ENCODE measurements at regions not wholly inside any gene's neighbourhood (a gene's known extent, or its start where the extent isn't known, plus 50 kb on each side); places are given as distances from the start of the nearest gene placed in this dataset.

GRCh38 chr7:136167991-136168390 is 190.8 kb upstream of the MTPN start:
- no peak overlapping the region for H3K27ac ChIP-seq (ENCODE audit: low read length)
- H3K4me3 ChIP-seq (ENCODE audit: low read length), result no peak overlapping the region
- H3K9me3 ChIP-seq (ENCODE audit: control insufficient read depth, low read depth, low read length), result no peaks in the 10 kb centered on the region
- no peaks in the 10 kb centered on the region for H3K36me3 ChIP-seq (ENCODE audit: control insufficient read depth, low read depth, low read length)
- no peaks in the 10 kb centered on the region for H3K4me1 ChIP-seq (ENCODE audit: control insufficient read depth, low read depth, low read length)
- H3K9ac ChIP-seq (ENCODE audit: low read length), result no peak overlapping the region
- H3K27me3 ChIP-seq (ENCODE audit: control insufficient read depth, insufficient read depth, low read length), result no peaks in the 10 kb centered on the region

DNA sequence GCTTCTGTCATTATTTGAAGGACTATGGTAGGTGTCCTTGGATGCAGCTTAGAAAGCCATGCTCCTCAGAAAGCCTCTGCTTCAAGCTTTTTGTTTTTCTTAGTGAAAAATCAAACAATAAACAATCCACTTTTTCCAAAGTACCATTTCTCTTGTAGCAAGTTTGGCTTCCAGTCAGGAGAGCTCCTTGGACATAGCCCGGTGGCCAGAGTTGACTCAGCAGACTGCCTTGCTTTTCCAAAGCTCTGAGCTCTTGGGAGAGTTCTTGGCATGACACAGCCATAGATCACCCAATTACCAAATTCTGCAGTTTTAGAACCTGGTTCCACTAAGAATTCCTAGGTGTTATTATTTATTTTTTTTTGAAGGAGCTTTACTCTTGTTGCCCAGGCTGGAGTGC is 189.4 kb upstream of the MTPN start:
- Histone ChIP-seq H3K4me1 (ENCODE audit: control insufficient read depth, low read depth, low read length) (no peaks in the 10 kb centered on the region), H3K36me3 (ENCODE audit: control insufficient read depth, low read depth, low read length) (no peaks in the 10 kb centered on the region), H3K4me3 (ENCODE audit: low read length) (no peak overlapping the region), H3K9ac (ENCODE audit: low read length) (no peak overlapping the region), H3K9me3 (ENCODE audit: control insufficient read depth, low read depth, low read length) (no peaks in the 10 kb centered on the region), H3K27ac (ENCODE audit: low read length) (no peak overlapping the region), H3K27me3 (ENCODE audit: control insufficient read depth, insufficient read depth, low read length) (no peaks in the 10 kb centered on the region)

DNA sequence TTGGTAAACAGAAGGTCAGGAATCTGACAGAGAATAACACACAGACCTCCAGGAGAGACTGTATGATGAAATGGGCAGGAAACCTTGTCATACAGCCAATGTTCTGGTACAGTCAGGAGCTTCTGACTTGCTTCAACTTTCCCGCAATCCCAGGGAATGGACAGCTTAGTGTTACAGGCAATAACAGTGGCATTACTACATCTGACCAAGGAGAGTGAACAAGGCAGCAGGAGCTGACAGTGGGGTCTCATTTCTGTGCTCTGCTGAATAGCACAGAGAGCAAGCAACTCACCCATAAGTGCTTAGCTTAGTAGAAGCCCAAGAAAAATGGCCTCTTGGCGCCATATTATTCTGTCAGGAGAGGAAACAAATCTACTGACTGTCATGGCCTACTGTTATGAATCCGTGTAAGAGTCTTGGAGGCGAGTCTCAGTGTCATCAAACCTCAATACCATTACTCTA is 186.2 kb upstream of the MTPN start:
- Histone ChIP-seq H3K27ac (ENCODE audit: low read length) (no peak overlapping the region), H3K36me3 (ENCODE audit: control insufficient read depth, low read depth, low read length) (no peaks in the 10 kb centered on the region), H3K4me1 (ENCODE audit: control insufficient read depth, low read depth, low read length) (no peaks in the 10 kb centered on the region), H3K9ac (ENCODE audit: low read length) (no peak overlapping the region), H3K27me3 (ENCODE audit: control insufficient read depth, insufficient read depth, low read length) (no peaks in the 10 kb centered on the region), H3K4me3 (ENCODE audit: low read length) (no peak overlapping the region), H3K9me3 (ENCODE audit: control insufficient read depth, low read depth, low read length) (no peaks in the 10 kb centered on the region)

- no peak overlapping the region for H3K27ac ChIP-seq (ENCODE audit: low read length)
- no peak overlapping the region for H3K9ac ChIP-seq (ENCODE audit: low read length)
- no peaks in the 10 kb centered on the region for H3K27me3 ChIP-seq (ENCODE audit: control insufficient read depth, insufficient read depth, low read length)
- H3K4me1 ChIP-seq (ENCODE audit: control insufficient read depth, low read depth, low read length), result no peaks in the 10 kb centered on the region
- no peaks in the 10 kb centered on the region for H3K36me3 ChIP-seq (ENCODE audit: control insufficient read depth, low read depth, low read length)
- H3K4me3 ChIP-seq (ENCODE audit: low read length), result no peak overlapping the region
- no peaks in the 10 kb centered on the region for H3K9me3 ChIP-seq (ENCODE audit: control insufficient read depth, low read depth, low read length)
These were observed 173.2 kb upstream of the MTPN start for GRCh38 chr7:136150311-136150710.

GRCh38 chr7:136148920-136149319 is 171.8 kb upstream of the MTPN start:
- Histone ChIP-seq H3K4me3 (ENCODE audit: low read length) (no peak overlapping the region), H3K27ac (ENCODE audit: low read length) (no peak overlapping the region), H3K36me3 (ENCODE audit: control insufficient read depth, low read depth, low read length) (no peaks in the 10 kb centered on the region), H3K9me3 (ENCODE audit: control insufficient read depth, low read depth, low read length) (no peaks in the 10 kb centered on the region), H3K4me1 (ENCODE audit: control insufficient read depth, low read depth, low read length) (no peaks in the 10 kb centered on the region), H3K27me3 (ENCODE audit: control insufficient read depth, insufficient read depth, low read length) (no peaks in the 10 kb centered on the region), H3K9ac (ENCODE audit: low read length) (no peak overlapping the region)

DNA sequence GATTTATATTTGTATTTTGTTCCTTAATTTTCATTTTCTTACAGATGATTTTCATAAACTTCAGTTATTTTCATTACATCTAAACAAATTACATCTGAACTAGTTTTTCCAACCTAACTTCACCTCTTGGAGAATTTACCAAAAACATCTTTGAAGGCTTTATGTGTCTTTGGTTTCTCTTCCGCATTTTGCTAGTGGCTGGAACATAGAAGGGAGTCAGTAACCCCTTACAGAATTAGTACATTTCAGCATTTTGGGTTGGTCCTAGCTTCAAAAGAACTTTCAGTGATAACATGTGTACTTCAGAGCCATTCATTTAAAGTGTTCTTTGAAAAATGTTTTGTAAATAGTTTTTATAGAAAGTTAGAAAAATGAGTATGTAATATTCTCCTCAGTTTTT is 169.8 kb upstream of the MTPN start:
- H3K4me3 ChIP-seq (ENCODE audit: low read length), result no peak overlapping the region
- H3K27ac ChIP-seq (ENCODE audit: low read length), result no peak overlapping the region
- no peaks in the 10 kb centered on the region for H3K36me3 ChIP-seq (ENCODE audit: control insufficient read depth, low read depth, low read length)
- H3K4me1 ChIP-seq (ENCODE audit: control insufficient read depth, low read depth, low read length), result no peaks in the 10 kb centered on the region
- no peak overlapping the region for H3K9ac ChIP-seq (ENCODE audit: low read length)
- H3K9me3 ChIP-seq (ENCODE audit: control insufficient read depth, low read depth, low read length), result no peaks in the 10 kb centered on the region
- H3K27me3 ChIP-seq (ENCODE audit: control insufficient read depth, insufficient read depth, low read length), result no peaks in the 10 kb centered on the region

GRCh38 chr7:136144182-136144581 is 167.0 kb upstream of the MTPN start:
- Histone ChIP-seq H3K9me3 (ENCODE audit: control insufficient read depth, low read depth, low read length) (no peaks in the 10 kb centered on the region), H3K27ac (ENCODE audit: low read length) (no peak overlapping the region), H3K4me3 (ENCODE audit: low read length) (no peak overlapping the region), H3K27me3 (ENCODE audit: control insufficient read depth, insufficient read depth, low read length) (no peaks in the 10 kb centered on the region), H3K4me1 (ENCODE audit: control insufficient read depth, low read depth, low read length) (no peaks in the 10 kb centered on the region), H3K9ac (ENCODE audit: low read length) (no peak overlapping the region), H3K36me3 (ENCODE audit: control insufficient read depth, low read depth, low read length) (no peaks in the 10 kb centered on the region)

DNA sequence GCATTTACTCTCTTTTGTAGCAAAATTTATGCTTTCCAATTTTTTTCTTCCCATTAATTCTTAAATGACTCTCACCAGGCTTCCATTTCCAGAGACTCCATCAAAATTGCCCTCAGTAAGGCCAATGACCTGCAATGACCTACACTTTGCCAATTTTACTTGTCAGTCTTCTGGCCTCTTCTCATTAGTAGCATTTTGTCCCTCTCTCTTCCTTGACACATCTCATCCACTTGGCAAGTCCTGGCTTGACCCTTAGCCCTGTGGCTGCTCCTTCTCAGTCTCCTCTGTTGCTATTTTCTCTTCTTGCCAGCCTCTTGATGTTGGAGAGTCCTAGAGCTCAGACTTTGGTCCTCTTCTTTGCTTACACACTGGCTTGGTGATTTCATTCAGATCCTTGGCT is 166.1 kb upstream of the MTPN start:
- no peak overlapping the region for H3K4me3 ChIP-seq (ENCODE audit: low read length)
- H3K9ac ChIP-seq (ENCODE audit: low read length), result no peak overlapping the region
- no peaks in the 10 kb centered on the region for H3K4me1 ChIP-seq (ENCODE audit: control insufficient read depth, low read depth, low read length)
- H3K27ac ChIP-seq (ENCODE audit: low read length), result no peak overlapping the region
- no peaks in the 10 kb centered on the region for H3K36me3 ChIP-seq (ENCODE audit: control insufficient read depth, low read depth, low read length)
- H3K9me3 ChIP-seq (ENCODE audit: control insufficient read depth, low read depth, low read length), result no peaks in the 10 kb centered on the region
- H3K27me3 ChIP-seq (ENCODE audit: control insufficient read depth, insufficient read depth, low read length), result no peaks in the 10 kb centered on the region

- Histone ChIP-seq H3K9ac (ENCODE audit: low read length) (no peak overlapping the region), H3K4me1 (ENCODE audit: control insufficient read depth, low read depth, low read length) (no peaks in the 10 kb centered on the region), H3K27me3 (ENCODE audit: control insufficient read depth, insufficient read depth, low read length) (no peaks in the 10 kb centered on the region), H3K9me3 (ENCODE audit: control insufficient read depth, low read depth, low read length) (no peaks in the 10 kb centered on the region), H3K36me3 (ENCODE audit: control insufficient read depth, low read depth, low read length) (no peaks in the 10 kb centered on the region), H3K4me3 (ENCODE audit: low read length) (no peak overlapping the region), H3K27ac (ENCODE audit: low read length) (no peak overlapping the region)
These were observed 165.4 kb upstream of the MTPN start for GRCh38 chr7:136142583-136142982.

DNA sequence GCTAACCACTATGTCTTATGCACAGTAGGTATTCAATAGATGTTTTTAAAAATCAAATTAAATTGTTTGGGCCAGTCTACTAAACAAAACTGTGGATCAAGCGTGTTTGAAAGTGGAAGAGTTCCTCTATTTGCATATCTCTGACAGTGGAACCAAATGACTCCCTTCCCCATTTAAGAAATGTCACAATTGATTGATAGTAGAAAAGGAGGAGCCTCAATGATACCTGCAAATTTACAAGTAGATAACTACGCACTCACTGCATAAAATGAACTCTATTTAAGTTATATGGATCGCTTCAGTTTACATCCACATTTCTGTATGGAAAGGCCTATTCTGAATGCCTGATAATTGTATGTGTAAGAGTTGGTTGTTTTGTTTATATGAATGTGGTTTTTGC is 163.3 kb upstream of the MTPN start:
- H3K36me3 ChIP-seq (ENCODE audit: control insufficient read depth, low read depth, low read length), result no peaks in the 10 kb centered on the region
- H3K9ac ChIP-seq (ENCODE audit: low read length), result no peak overlapping the region
- peaks cover 10% of the 10 kb centered on the region for H3K4me1 ChIP-seq (ENCODE audit: control insufficient read depth, low read depth, low read length)
- H3K9me3 ChIP-seq (ENCODE audit: control insufficient read depth, low read depth, low read length), result no peaks in the 10 kb centered on the region
- H3K4me3 ChIP-seq (ENCODE audit: low read length), result no peak overlapping the region
- H3K27me3 ChIP-seq (ENCODE audit: control insufficient read depth, insufficient read depth, low read length), result no peaks in the 10 kb centered on the region
- no peak overlapping the region for H3K27ac ChIP-seq (ENCODE audit: low read length)

DNA sequence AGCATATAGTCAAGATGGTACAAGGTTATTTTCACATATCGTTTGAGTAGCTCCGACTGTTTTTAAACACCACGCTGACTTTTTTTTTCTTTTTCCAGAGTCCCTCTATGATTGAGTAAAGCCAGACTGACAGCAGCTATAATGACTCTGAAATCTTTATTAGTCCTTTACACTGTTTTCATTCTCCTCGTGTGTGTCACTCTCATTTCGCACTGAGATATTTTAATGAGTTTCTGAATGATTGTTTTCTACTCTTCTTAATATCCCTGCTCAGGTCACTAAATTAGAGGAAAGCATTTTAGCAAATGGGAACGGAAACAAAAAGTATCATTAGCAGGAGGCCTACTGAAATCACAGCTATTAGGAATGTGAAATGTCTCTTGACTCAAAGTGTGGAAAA is 162.3 kb upstream of the MTPN start:
- Histone ChIP-seq H3K27me3 (ENCODE audit: control insufficient read depth, insufficient read depth, low read length) (no peaks in the 10 kb centered on the region), H3K9ac (ENCODE audit: low read length) (no peak overlapping the region), H3K9me3 (ENCODE audit: control insufficient read depth, low read depth, low read length) (no peaks in the 10 kb centered on the region), H3K4me1 (ENCODE audit: control insufficient read depth, low read depth, low read length) (peaks cover 10% of the 10 kb centered on the region), H3K27ac (ENCODE audit: low read length) (no peak overlapping the region), H3K36me3 (ENCODE audit: control insufficient read depth, low read depth, low read length) (no peaks in the 10 kb centered on the region), H3K4me3 (ENCODE audit: low read length) (no peak overlapping the region)

- H3K9ac ChIP-seq (ENCODE audit: low read length), result no peak overlapping the region
- H3K9me3 ChIP-seq (ENCODE audit: control insufficient read depth, low read depth, low read length), result no peaks in the 10 kb centered on the region
- no peak overlapping the region for H3K27ac ChIP-seq (ENCODE audit: low read length)
- no peaks in the 10 kb centered on the region for H3K27me3 ChIP-seq (ENCODE audit: control insufficient read depth, insufficient read depth, low read length)
- H3K36me3 ChIP-seq (ENCODE audit: control insufficient read depth, low read depth, low read length), result no peaks in the 10 kb centered on the region
- no peak overlapping the region for H3K4me3 ChIP-seq (ENCODE audit: low read length)
- H3K4me1 ChIP-seq (ENCODE audit: control insufficient read depth, low read depth, low read length), result peaks cover 10% of the 10 kb centered on the region
These were observed 161.8 kb upstream of the MTPN start for GRCh38 chr7:136138991-136139390.
